ENCODE measurements at regions not wholly inside any gene's neighbourhood (a gene's known extent, or its start where the extent isn't known, plus 50 kb on each side); places are given as distances from the start of the nearest gene placed in this dataset.

DNA sequence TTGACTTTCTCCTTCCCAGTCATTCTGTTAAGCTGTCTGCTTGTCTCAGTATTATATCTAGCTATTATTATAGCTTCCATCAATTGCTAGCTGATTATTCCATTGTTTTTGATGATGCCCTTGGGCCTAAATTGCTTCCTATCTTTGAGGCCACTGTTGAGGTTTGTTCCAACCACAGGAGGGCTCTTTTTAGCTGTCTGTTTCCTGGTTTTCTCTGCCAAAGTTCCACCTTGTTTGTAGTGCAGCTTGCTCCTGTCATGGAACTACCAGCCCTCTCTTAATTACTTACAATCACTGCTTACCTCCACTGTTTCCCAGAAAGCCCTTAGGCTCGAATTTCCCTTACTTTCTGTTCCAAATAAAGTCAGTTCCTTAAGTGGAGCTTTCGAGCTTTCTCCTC is 118.7 kb upstream of the SEC61G start:
- TF ChIP-seq, protein P1, sequence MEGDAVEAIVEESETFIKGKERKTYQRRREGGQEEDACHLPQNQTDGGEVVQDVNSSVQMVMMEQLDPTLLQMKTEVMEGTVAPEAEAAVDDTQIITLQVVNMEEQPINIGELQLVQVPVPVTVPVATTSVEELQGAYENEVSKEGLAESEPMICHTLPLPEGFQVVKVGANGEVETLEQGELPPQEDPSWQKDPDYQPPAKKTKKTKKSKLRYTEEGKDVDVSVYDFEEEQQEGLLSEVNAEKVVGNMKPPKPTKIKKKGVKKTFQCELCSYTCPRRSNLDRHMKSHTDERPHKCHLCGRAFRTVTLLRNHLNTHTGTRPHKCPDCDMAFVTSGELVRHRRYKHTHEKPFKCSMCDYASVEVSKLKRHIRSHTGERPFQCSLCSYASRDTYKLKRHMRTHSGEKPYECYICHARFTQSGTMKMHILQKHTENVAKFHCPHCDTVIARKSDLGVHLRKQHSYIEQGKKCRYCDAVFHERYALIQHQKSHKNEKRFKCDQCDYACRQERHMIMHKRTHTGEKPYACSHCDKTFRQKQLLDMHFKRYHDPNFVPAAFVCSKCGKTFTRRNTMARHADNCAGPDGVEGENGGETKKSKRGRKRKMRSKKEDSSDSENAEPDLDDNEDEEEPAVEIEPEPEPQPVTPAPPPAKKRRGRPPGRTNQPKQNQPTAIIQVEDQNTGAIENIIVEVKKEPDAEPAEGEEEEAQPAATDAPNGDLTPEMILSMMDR (IDR thresholded peaks at IDR 0.05; ENCODE audit: low read depth, low read length) = no peak
- TF ChIP-seq POLR2A (IDR thresholded peaks at IDR 0.05; ENCODE audit: extremely low read depth, insufficient read length) (no peak), MYC (IDR thresholded peaks at IDR 0.05; ENCODE audit: low read depth, low read length) (no peak)
